ENCODE measurements at regions not wholly inside any gene's neighbourhood (a gene's known extent, or its start where the extent isn't known, plus 50 kb on each side); places are given as distances from the start of the nearest gene placed in this dataset.

- TF ChIP-seq, protein P1, sequence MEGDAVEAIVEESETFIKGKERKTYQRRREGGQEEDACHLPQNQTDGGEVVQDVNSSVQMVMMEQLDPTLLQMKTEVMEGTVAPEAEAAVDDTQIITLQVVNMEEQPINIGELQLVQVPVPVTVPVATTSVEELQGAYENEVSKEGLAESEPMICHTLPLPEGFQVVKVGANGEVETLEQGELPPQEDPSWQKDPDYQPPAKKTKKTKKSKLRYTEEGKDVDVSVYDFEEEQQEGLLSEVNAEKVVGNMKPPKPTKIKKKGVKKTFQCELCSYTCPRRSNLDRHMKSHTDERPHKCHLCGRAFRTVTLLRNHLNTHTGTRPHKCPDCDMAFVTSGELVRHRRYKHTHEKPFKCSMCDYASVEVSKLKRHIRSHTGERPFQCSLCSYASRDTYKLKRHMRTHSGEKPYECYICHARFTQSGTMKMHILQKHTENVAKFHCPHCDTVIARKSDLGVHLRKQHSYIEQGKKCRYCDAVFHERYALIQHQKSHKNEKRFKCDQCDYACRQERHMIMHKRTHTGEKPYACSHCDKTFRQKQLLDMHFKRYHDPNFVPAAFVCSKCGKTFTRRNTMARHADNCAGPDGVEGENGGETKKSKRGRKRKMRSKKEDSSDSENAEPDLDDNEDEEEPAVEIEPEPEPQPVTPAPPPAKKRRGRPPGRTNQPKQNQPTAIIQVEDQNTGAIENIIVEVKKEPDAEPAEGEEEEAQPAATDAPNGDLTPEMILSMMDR (IDR thresholded peaks at IDR 0.05; ENCODE audit: low read depth, low read length), result no peak
- no peak for DNase-seq (ENCODE audit: extremely low read depth, low read depth)
Observed at GRCh38 chr10:44435196-44435595, 50.3 kb upstream of the CXCL12 start.

- TF ChIP-seq, protein P1 (IDR thresholded peaks at IDR 0.05; ENCODE audit: low read depth, low read length), result no peak
- DNase-seq (ENCODE audit: extremely low read depth, low read depth), result no peak
Observed at GRCh38 chr10:44436240-44436639, 51.3 kb upstream of the CXCL12 start.

GRCh38 chr10:44437840-44438511, 53.1 kb upstream of the CXCL12 start:
- no peak for DNase-seq (ENCODE audit: extremely low read depth, low read depth)
- TF ChIP-seq, protein P1 (IDR thresholded peaks at IDR 0.05; ENCODE audit: low read depth, low read length), result no peak

DNA sequence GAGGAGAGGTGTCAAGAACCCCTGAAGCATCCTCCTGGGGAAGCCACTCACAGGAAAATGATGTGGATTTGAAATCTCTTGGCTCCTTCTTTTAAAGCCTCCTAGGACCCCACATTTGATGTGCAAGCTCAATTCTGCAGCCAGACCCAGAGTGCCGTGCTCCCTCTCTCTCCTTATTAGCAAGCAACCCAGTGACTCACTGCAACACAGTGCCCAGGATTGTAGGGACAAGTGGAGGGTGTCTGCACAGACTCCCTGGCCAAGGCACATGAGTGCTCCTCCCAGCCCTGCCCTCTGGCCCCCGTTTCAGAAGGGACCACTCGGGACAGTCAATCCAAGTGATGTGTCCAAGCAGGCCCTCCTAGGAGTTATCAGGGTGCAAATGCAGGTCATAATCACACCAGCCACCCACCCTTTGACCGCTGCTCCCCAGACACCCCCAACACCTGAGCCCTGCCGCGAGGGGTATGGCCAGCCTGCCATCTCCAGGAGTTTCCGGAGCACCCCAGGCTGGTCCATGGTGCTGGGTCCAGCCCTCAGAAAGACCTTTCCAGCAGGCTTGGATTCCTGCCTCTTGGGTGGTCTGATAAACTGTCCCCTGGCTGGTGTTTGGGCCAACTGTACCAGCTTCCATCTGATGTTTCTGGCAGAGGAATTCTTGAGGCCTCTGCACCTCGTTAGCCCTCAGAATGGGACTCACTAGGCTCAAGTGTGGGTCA, 54.5 kb upstream of the CXCL12 start:
- DNase-seq (ENCODE audit: extremely low read depth, low read depth), result no peak
- TF ChIP-seq, protein P1 (IDR thresholded peaks at IDR 0.05; ENCODE audit: low read depth, low read length), result no peak

GRCh38 chr10:44439958-44440244, 55.0 kb upstream of the CXCL12 start:
- no peak for DNase-seq (ENCODE audit: extremely low read depth, low read depth)
- TF ChIP-seq, protein P1 (IDR thresholded peaks at IDR 0.05; ENCODE audit: low read depth, low read length), result no peak

DNA sequence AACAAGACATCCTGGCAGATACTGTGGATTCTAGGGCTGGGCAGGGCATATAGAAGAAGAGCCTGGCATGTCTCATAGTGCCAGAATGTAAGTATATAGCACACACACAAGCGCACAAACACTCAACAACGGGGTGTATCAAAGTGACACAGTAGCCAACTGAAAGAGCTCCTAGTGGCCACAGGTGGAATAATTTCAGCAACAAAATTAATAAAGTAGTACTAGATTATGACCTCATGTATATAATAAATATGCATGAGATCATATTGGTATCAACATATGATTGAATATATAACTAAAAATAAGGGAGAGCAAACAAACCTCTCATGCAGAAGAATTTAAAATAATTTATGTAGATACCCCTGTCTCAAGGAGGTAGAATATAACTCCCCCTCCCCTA, 72.4 kb upstream of the CXCL12 start:
- TF ChIP-seq, protein P1 (IDR thresholded peaks at IDR 0.05; ENCODE audit: low read depth, low read length), result no peak
- no peak for DNase-seq (ENCODE audit: extremely low read depth, low read depth)

GRCh38 chr10:44458671-44459413, 73.9 kb upstream of the CXCL12 start:
- TF ChIP-seq, protein P1 (IDR thresholded peaks at IDR 0.05; ENCODE audit: low read depth, low read length), result no peak

More at GRCh38 chr10:44458671-44459413, 73.9 kb upstream of the CXCL12 start:
- DNase-seq (ENCODE audit: extremely low read depth, low read depth), result no peak
